NCI-H128 (cell line): ENCODE measurements at regions not wholly inside any gene's neighbourhood (a gene's known extent, or its start where the extent isn't known, plus 50 kb on each side); places are given as distances from the start of the nearest gene placed in this dataset.
"Not testable (repeated sequence)": the region's sequence is repeated elsewhere in the genome, so short reads cannot be mapped to it uniquely, and the experiment has no call there.

Source experiments
- DNase-seq: peaks from one replicate; lab custom pipeline; 2025; ENCODE audit not compliant: unreplicated experiment; lab: John Stamatoyannopoulos, UW

- peak; percentile 55 for DNase-seq
Measured at GRCh38 chr1:101526813-101527212, 290.0 kb downstream of the S1PR1 start.

GRCh38 chr1:101532377-101532776, 295.6 kb downstream of the S1PR1 start:
- no peak for DNase-seq

GRCh38 chr1:101540161-101540560, 303.3 kb downstream of the S1PR1 start:
- no peak for DNase-seq

- DNase-seq, result no peak
Measured at GRCh38 chr1:101546885-101547284, 310.1 kb downstream of the S1PR1 start.

GRCh38 chr1:101547357-101547756, 310.5 kb downstream of the S1PR1 start:
- DNase-seq, result no peak

GRCh38 chr1:101548376-101548775, 311.6 kb downstream of the S1PR1 start:
- DNase-seq, result no peak

- no peak for DNase-seq
Measured at GRCh38 chr1:101550581-101550980, 313.8 kb downstream of the S1PR1 start.

- DNase-seq, result no peak
Measured at GRCh38 chr1:101566883-101567538, 330.2 kb downstream of the S1PR1 start.

GRCh38 chr1:101567582-101568189, 330.9 kb downstream of the S1PR1 start:
- no peak for DNase-seq

GRCh38 chr1:101587741-101588140, 350.9 kb downstream of the S1PR1 start:
- DNase-seq, result no peak

GRCh38 chr1:101588677-101589076, 351.9 kb downstream of the S1PR1 start:
- DNase-seq, result no peak

- peak; percentile 67 for DNase-seq
Measured at GRCh38 chr1:101592845-101593244, 356.0 kb downstream of the S1PR1 start.

- DNase-seq, result no peak
Measured at GRCh38 chr1:101595881-101596374, 359.1 kb downstream of the S1PR1 start.

- not testable (repeated sequence) for DNase-seq
Measured at GRCh38 chr1:101600615-101601014, 363.8 kb downstream of the S1PR1 start.

- no peak for DNase-seq
Measured at GRCh38 chr1:101603726-101604125, 366.9 kb downstream of the S1PR1 start.

- DNase-seq, result no peak
Measured at GRCh38 chr1:101605878-101606277, 369.1 kb downstream of the S1PR1 start.

- no peak for DNase-seq
Measured at GRCh38 chr1:101613546-101613945, 376.7 kb downstream of the S1PR1 start.

GRCh38 chr1:101618900-101619299, 377.8 kb downstream of the OLFM3 start:
- DNase-seq, result no peak

- DNase-seq, result no peak
Measured at GRCh38 chr1:101632548-101633272, 364.0 kb downstream of the OLFM3 start.

- DNase-seq, result no peak
Measured at GRCh38 chr1:101645810-101646209, 350.9 kb downstream of the OLFM3 start.

- DNase-seq, result no peak
Measured at GRCh38 chr1:101652484-101652883, 344.2 kb downstream of the OLFM3 start.

GRCh38 chr1:101653482-101653946, 343.2 kb downstream of the OLFM3 start:
- DNase-seq, result no peak
